ENCODE measurements at regions not wholly inside any gene's neighbourhood (a gene's known extent, or its start where the extent isn't known, plus 50 kb on each side); places are given as distances from the start of the nearest gene placed in this dataset.

- intact Hi-C loops (cut with DNase I), result no loop called here
- peaks cover 13% of the 10 kb centered on the region for H3K4me1 ChIP-seq
- no peak for TF ChIP-seq POLR2AphosphoS5 (IDR thresholded peaks at IDR 0.05; ENCODE audit: insufficient read depth in 1 of 2, low read depth in 1 of 2)
- TF ChIP-seq CTCF (IDR thresholded peaks at IDR 0.05), result no peak
- no peak for TF ChIP-seq POLR2A (IDR thresholded peaks at IDR 0.05)
Measured at GRCh38 chr4:10178763-10179162, 62.2 kb upstream of the WDR1 start.

GRCh38 chr4:10175626-10176025 is 59.0 kb upstream of the WDR1 start:
- H3K27ac ChIP-seq, result no peak overlapping the region
- H3K4me1 ChIP-seq, result peaks cover 34% of the 10 kb centered on the region
- intact Hi-C loops (cut with DNase I), result no loop called here
- DNase-seq (ENCODE audit: extremely low spot score in 2 of 2), result no peak
- no peaks in the 10 kb centered on the region for H3K9me3 ChIP-seq
- H3K36me3 ChIP-seq, result no peaks in the 10 kb centered on the region
- H3K27me3 ChIP-seq, result no peaks in the 10 kb centered on the region
- no peak overlapping the region for H3K4me3 ChIP-seq
- TF ChIP-seq POLR2A (IDR thresholded peaks at IDR 0.05) (no peak), POLR2AphosphoS5 (IDR thresholded peaks at IDR 0.05; ENCODE audit: insufficient read depth in 1 of 2, low read depth in 1 of 2) (no peak), CTCF (IDR thresholded peaks at IDR 0.05) (no peak)

More at GRCh38 chr4:10178763-10179162, 62.2 kb upstream of the WDR1 start:
- DNase-seq (ENCODE audit: extremely low spot score in 2 of 2), result no peak
- no peak overlapping the region for H3K27ac ChIP-seq
- H3K9me3 ChIP-seq, result no peaks in the 10 kb centered on the region
- no peak overlapping the region for H3K4me3 ChIP-seq
- H3K27me3 ChIP-seq, result no peaks in the 10 kb centered on the region
- H3K36me3 ChIP-seq, result no peaks in the 10 kb centered on the region

GRCh38 chr4:10173754-10174749 is 57.5 kb upstream of the WDR1 start:
- Histone ChIP-seq H3K36me3 (no peaks in the 10 kb centered on the region), H3K9me3 (no peaks in the 10 kb centered on the region), H3K4me1 (peaks cover 34% of the 10 kb centered on the region), H3K4me3 (no peak overlapping the region), H3K27me3 (no peaks in the 10 kb centered on the region), H3K27ac (peak overlapping the region; percentile 36)
- no peak for DNase-seq (ENCODE audit: extremely low spot score in 2 of 2)
- TF ChIP-seq POLR2AphosphoS5 (IDR thresholded peaks at IDR 0.05; ENCODE audit: insufficient read depth in 1 of 2, low read depth in 1 of 2) (no peak), CTCF (IDR thresholded peaks at IDR 0.05) (no peak), POLR2A (IDR thresholded peaks at IDR 0.05) (no peak)
- intact Hi-C loops (cut with DNase I), result no loop called here

- peak overlapping the region; percentile 36 for H3K27ac ChIP-seq
- H3K27me3 ChIP-seq, result no peaks in the 10 kb centered on the region
- TF ChIP-seq CTCF (IDR thresholded peaks at IDR 0.05) (no peak), POLR2AphosphoS5 (IDR thresholded peaks at IDR 0.05; ENCODE audit: insufficient read depth in 1 of 2, low read depth in 1 of 2) (peak in 1 of 2 donors; percentile 23)
- no peak overlapping the region for H3K4me3 ChIP-seq
- peaks cover 34% of the 10 kb centered on the region for H3K4me1 ChIP-seq
- H3K36me3 ChIP-seq, result no peaks in the 10 kb centered on the region
- no peak for DNase-seq (ENCODE audit: extremely low spot score in 2 of 2)
- intact Hi-C loops (cut with DNase I), result no loop called here
- H3K9me3 ChIP-seq, result no peaks in the 10 kb centered on the region
Measured at GRCh38 chr4:10173037-10173753, 56.6 kb upstream of the WDR1 start.

Measured in vagina (tissue), 2 donors.